ENCODE measurements at regions not wholly inside any gene's neighbourhood (a gene's known extent, or its start where the extent isn't known, plus 50 kb on each side); places are given as distances from the start of the nearest gene placed in this dataset.

- TF ChIP-seq RXRA (IDR thresholded peaks at IDR 0.05; ENCODE audit: borderline replicate concordance, low read depth), result no peak
- no peak for TF ChIP-seq RCOR1 (IDR thresholded peaks at IDR 0.05; ENCODE audit: low read length)
- TF ChIP-seq NFIC (IDR thresholded peaks at IDR 0.05; ENCODE audit: borderline replicate concordance), result no peak
Measured at GRCh38 chr13:75913925-75914324, 277.8 kb downstream of the LMO7 start (continued).

GRCh38 chr13:75910591-75910990, 274.5 kb downstream of the LMO7 start:
- POLR2A ChIA-PET, result no interaction called here
- H3K27ac ChIP-seq (ENCODE audit: low read depth in 2 of 2, low read length in 1 of 2), result no peak overlapping the region
- no peak overlapping the region for H2AFZ ChIP-seq (ENCODE audit: low read depth)
- H3K4me2 ChIP-seq, result no peak overlapping the region
- no peaks in the 10 kb centered on the region for H3K79me2 ChIP-seq (ENCODE audit: insufficient read depth)
- H3K9ac ChIP-seq, result no peak overlapping the region
- H3F3A ChIP-seq (replicated peaks; ENCODE audit: insufficient read depth), result no peaks in the 10 kb centered on the region
- WGBS (ENCODE audit: low lambda C conversion rate), result 43% methylated on average over 2 of the region's 2 CpGs
- H3K4me1 ChIP-seq (ENCODE audit: control insufficient read depth in 1 of 2, insufficient read depth in 2 of 2, low read depth in 1 of 2, low read length in 1 of 2), result peaks cover 0 to 7% of the 10 kb centered on the region in 2 experiments; a peak in 1 of 4 replicates
- H4K20me1 ChIP-seq (ENCODE audit: insufficient read depth), result no peaks in the 10 kb centered on the region
- DNase-seq, result peak; percentile 4
- no peaks in the 10 kb centered on the region for H3K27me3 ChIP-seq (ENCODE audit: insufficient read depth)
- CTCF ChIA-PET, result interaction anchor here (1.0 kb wide), 1 partner anchor 58 kb away, joined by 3 read pairs; no protein-coding TSS in a partner anchor
- H3K9me2 ChIP-seq, result no peaks in the 10 kb centered on the region
- no peaks in the 10 kb centered on the region for H3K36me3 ChIP-seq (replicated peaks in 1 of 2; ENCODE audit: control insufficient read depth in 1 of 2, insufficient read depth in 2 of 2, low read length in 1 of 2)
- H3K4me3 ChIP-seq (ENCODE audit: low read depth in 2 of 2, low read length in 1 of 2), result no peak overlapping the region
- no peak for TF ChIP-seq FOXJ3 (CRISPR knock-in tag; IDR thresholded peaks at IDR 0.05)
- TF ChIP-seq SMC3 (IDR thresholded peaks at IDR 0.05; ENCODE audit: low read depth, low read length), result no peak
- TF ChIP-seq RXRA (IDR thresholded peaks at IDR 0.05; ENCODE audit: borderline replicate concordance, low read depth), result no peak
- TF ChIP-seq MAX (IDR thresholded peaks at IDR 0.05; ENCODE audit: low read depth), result no peak
- no peak for TF ChIP-seq NRF1 (IDR thresholded peaks at IDR 0.05; ENCODE audit: low read depth, low read length)
- TF ChIP-seq CHD2 (IDR thresholded peaks at IDR 0.05; ENCODE audit: low read length, partially characterized antibody), result no peak
- no peaks in the 10 kb centered on the region for H3K9me3 ChIP-seq

Small RNA genes lying in the stretch of these regions (small RNA-seq; reads per million reads assigned to genes)
- 0 reads per million in 7 experiments for gene RN7SL571P
